Breast epithelium (tissue), 4 donors: ENCODE measurements at regions not wholly inside any gene's neighbourhood (a gene's known extent, or its start where the extent isn't known, plus 50 kb on each side); places are given as distances from the start of the nearest gene placed in this dataset.

ENCODE experiments used
- DNase-seq, 2 donors: peaks; one replicate each; pipeline ENCODE4 v3.0.0-alpha.2; 2019; ENCODE audit warnings: low spot score in 2 of 2
- H3K27ac ChIP-seq, 2 donors: fragments of 200-600 bp; sonication (generic) in 1 of 2; one replicate each; pipeline ENCODE4 v1.5.1; 2016 to 2019; ENCODE audit warnings: mild to moderate bottlenecking in 1 of 2
- H3K27me3 ChIP-seq, 2 donors: fragments of 200-600 bp; sonication (generic) in 1 of 2; one replicate each; pipeline versions ENCODE4 v1.5.1 to v1.6.0; 2017 to 2019; ENCODE audit warnings: control low read depth in 1 of 2, mild to moderate bottlenecking in 1 of 2
- H3K36me3 ChIP-seq: fragments of 200-600 bp; one replicate; pipeline ENCODE4 v1.5.1; 2019
- H3K4me1 ChIP-seq, 2 donors: fragments of 200-600 bp; sonication (generic); one replicate each; pipeline ENCODE4 v1.5.1; 2016 to 2019; ENCODE audit warnings: control low read depth in 1 of 2
- H3K4me3 ChIP-seq, 3 donors: fragments of 200-600 bp; sonication (generic); 1 replicate in 2 of 3; 2 replicates in 1 of 3; pipeline ENCODE4 v1.5.1; 2016 to 2019; ENCODE audit warnings: mild to moderate bottlenecking in 3 of 3, moderate library complexity in 2 of 3
- H3K9me3 ChIP-seq, 2 donors: fragments of 200-600 bp; sonication (generic) in 1 of 2; one replicate each; pipeline ENCODE4 v1.5.1; 2016 to 2019; ENCODE audit warnings: control low read depth in 1 of 2
- CTCF ChIP-seq, 3 donors: fragments of 450-650 bp; IDR thresholded peaks; one replicate each; pipeline ENCODE4 v1.5.1; 2016 to 2017; ENCODE audit warnings: antibody characterized with exemption in 3 of 3, mild to moderate bottlenecking in 3 of 3, moderate library complexity in 3 of 3
- POLR2A ChIP-seq: fragments of 450-650 bp; IDR thresholded peaks from one replicate; pipeline ENCODE4 v1.6.1; 2016; ENCODE audit warnings: antibody characterized with exemption, mild to moderate bottlenecking, moderate library complexity
- POLR2AphosphoS5 ChIP-seq, 3 donors: sonication (generic); formaldehyde crosslinking; IDR thresholded peaks; one replicate each; pipeline ENCODE4 v1.6.1; 2017; ENCODE audit warnings: antibody characterized with exemption in 3 of 3
- intact Hi-C: fragments of 100-400 bp; cut with DNase I; formaldehyde crosslinking; loops from one replicate; pipeline ENCODE4 v1.15.1; 2023; ENCODE audit warnings: low total_unique reads

DNA sequence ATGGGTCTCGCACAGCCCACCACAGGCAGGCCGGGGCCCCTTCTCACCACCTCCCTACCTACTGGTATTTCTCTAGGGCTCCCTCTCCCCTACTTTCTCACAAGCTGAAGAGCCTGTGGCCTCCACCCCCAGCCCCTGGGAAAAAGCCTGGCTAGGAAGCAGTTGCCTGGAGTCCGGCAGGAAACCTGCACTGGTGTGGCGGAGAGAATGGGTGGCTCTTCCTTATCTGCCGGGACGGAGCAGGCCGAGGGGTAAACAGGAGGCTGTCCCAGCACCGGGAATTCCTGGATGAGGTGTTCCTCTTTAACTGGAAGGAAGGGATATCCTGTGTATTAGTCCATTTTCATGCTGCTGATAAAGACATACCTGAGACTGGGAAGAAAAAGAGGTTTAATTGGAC is 125.8 kb downstream of the TLR5 start:
- intact Hi-C loops = no loop called here
- Histone ChIP-seq H3K4me3 (no peak overlapping the region), H3K27ac (peak overlapping the region in 1 of 2 donors; percentile 23), H3K36me3 (no peaks in the 10 kb centered on the region), H3K27me3 (no peaks in the 10 kb centered on the region), H3K4me1 (no peaks in the 10 kb centered on the region), H3K9me3 (no peaks in the 10 kb centered on the region)
- TF ChIP-seq POLR2A (no peak), CTCF (IDR thresholded peaks at IDR 0.05) (no peak), POLR2AphosphoS5 (IDR thresholded peaks at IDR 0.05) (no peak)
- DNase-seq = no peak

DNA sequence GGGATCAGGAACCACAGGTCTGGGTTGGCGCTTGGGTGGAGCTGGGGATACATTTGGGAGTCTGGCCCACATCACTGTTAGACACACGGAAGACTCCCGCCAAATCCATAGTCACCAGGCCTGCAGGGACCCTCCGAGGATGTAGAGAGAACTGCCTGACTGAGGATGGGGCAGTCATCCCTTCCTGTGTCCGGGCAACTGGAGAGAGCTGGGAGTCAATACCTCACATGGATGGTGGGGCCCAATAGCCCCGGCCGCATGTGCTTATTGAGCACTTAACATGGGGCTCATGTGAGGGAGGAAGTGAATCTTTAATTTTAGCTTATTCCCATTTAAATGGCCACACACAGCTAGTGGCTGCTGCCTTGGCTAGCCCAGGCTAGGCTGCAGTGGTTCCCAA is 124.5 kb downstream of the TLR5 start:
- DNase-seq = no peak
- Histone ChIP-seq H3K4me1 (no peaks in the 10 kb centered on the region), H3K36me3 (no peaks in the 10 kb centered on the region), H3K27ac (no peak overlapping the region), H3K27me3 (no peaks in the 10 kb centered on the region), H3K4me3 (no peak overlapping the region), H3K9me3 (no peaks in the 10 kb centered on the region)
- intact Hi-C loops = no loop called here
- no peak for TF ChIP-seq CTCF (IDR thresholded peaks at IDR 0.05)
- TF ChIP-seq POLR2AphosphoS5 (IDR thresholded peaks at IDR 0.05) = no peak
- no peak for TF ChIP-seq POLR2A

DNA sequence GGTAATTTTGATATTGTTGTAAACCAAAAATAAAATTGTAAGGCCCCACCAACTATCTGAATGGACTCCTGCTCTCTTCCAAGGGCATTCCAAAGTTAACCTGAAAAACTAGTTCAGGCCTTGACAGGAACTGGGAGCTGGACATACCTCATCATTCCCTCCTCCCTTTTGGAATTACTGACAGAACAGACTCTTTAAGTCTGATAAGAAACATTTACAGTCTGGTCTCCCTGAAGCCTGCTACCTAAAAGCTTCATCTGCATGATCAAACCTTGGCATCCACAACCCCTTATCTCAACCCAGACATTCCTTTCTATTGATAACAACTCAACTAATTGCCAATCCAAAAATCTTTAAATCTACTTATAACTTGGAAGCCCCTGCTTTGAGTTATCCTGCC is 123.8 kb downstream of the TLR5 start:
- Histone ChIP-seq H3K36me3 (no peaks in the 10 kb centered on the region), H3K4me3 (no peak overlapping the region), H3K4me1 (no peaks in the 10 kb centered on the region), H3K27ac (no peak overlapping the region), H3K27me3 (no peaks in the 10 kb centered on the region), H3K9me3 (no peaks in the 10 kb centered on the region)
- no peak for TF ChIP-seq CTCF (IDR thresholded peaks at IDR 0.05)
- no peak for TF ChIP-seq POLR2A
- no peak for DNase-seq
- intact Hi-C loops = no loop called here

DNA sequence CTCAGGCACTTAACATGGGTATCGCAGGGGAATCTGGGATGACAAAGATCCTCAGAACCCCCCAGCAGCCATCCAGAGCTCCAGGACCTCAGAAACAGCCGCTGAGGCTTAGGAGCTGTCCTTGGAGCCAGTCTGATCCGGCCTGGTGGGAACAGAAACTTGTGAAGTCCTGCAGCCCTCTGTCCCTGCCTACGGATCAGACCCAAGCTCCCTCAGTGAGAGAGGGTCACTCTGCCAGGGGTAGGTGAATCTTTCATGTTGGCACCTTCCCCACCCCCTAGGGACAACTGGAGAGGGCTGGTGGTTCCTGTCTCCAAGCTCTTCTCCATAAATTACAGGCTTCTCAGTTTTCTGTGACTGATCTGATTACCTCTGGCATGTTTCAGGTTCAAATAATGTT is 122.3 kb downstream of the TLR5 start:
- Histone ChIP-seq H3K4me3 (no peak overlapping the region), H3K4me1 (no peaks in the 10 kb centered on the region), H3K27ac (no peak overlapping the region), H3K9me3 (no peaks in the 10 kb centered on the region), H3K27me3 (no peaks in the 10 kb centered on the region), H3K36me3 (no peaks in the 10 kb centered on the region)
- intact Hi-C loops = no loop called here
- TF ChIP-seq CTCF (IDR thresholded peaks at IDR 0.05) (no peak), POLR2A (no peak), POLR2AphosphoS5 (IDR thresholded peaks at IDR 0.05) (no peak)
- DNase-seq = no peak

DNA sequence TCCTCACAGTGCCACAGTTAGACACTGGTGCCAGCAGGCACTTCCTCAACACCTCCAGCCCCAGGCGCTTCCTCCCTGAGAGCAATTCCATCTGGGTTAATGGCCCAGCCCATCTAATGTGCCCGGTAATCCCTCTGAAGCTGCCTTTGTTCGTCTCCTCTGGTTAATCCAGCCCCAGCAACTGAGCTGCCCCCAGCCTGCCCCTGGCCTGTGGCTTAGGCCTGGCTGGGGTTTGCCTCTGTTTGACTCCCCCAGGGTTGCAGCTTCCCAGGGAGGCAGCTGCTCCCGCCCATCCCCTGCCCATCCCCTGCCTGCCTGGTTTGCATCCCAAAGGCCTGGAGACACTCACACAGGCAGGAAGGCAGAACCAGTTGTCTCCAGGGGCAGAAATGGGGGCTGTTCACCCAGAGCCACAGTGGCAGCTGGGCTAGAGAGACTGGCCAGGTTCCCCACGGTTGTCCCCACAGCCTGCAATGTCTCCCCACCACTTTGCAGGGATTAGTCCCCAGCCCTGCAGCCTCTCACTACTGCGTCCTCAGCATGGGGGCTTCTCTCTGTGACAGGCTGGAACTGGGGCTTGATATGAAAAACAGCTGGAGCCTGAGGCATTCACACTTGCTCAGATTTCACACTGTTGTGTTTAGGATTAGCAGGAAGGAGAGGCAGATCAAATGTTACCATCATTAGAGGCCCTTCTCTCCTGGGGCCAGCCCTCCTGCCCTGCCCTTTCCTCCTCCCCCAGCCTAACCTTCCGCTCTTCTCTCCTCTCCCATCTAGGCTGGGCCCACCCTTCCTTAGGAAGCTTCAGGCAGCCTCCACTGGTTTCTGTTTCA is 120.2 kb downstream of the TLR5 start:
- TF ChIP-seq CTCF (IDR thresholded peaks at IDR 0.05) (no peak), POLR2A (no peak), POLR2AphosphoS5 (IDR thresholded peaks at IDR 0.05) (no peak)
- intact Hi-C loops = no loop called here
- Histone ChIP-seq H3K4me1 (no peaks in the 10 kb centered on the region), H3K36me3 (no peaks in the 10 kb centered on the region), H3K27me3 (no peaks in the 10 kb centered on the region), H3K4me3 (no peak overlapping the region), H3K27ac (no peak overlapping the region), H3K9me3 (no peaks in the 10 kb centered on the region)
- DNase-seq = no peak
